Fibroblast of lung (primary cell): ENCODE measurements at regions not wholly inside any gene's neighbourhood (a gene's known extent, or its start where the extent isn't known, plus 50 kb on each side); places are given as distances from the start of the nearest gene placed in this dataset.

Experiments
- CTCF ChIP-seq, 2 donors: IDR thresholded peaks in 1 of 2; conservative IDR thresholded peaks in 1 of 2; 1 replicate in 1 of 2; 2 replicates in 1 of 2; pipeline ENCODE4 v1.5.1; 2011 to 2012; ENCODE audit warnings: low read length in 2 of 2, control low read depth in 1 of 2, inconsistent platforms in 1 of 2, low read depth in 1 of 2, mild to moderate bottlenecking in 1 of 2
- EZH2 ChIP-seq: IDR thresholded peaks from 2 replicates; pipeline ENCODE4 v1.5.1; 2012; ENCODE audit warnings: low read length, control low read depth, mild to moderate bottlenecking; ENCODE audit errors: missing control alignments

DNA sequence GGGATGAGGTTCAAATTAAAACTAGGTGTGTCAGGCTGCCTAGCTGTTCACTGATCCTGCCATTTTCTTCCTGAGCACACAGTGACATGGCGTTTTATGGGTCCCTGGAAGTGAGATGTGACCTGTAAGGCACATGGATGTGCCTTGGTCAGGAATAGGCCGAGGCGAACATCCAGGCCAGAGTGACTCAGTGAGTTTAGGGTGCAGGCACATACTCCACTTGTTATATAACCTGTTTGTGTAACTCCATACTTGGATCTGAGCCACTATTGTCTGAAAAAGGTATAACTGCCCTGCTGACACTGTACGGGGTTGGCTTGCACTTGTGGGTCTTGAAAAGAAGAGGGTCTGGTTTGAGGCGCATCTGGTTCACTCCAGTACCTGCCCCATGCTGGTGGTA is 150.1 kb upstream of the ADAMTS16 start:
- TF ChIP-seq EZH2: no peak
- no peak for TF ChIP-seq CTCF (conservative IDR thresholded peaks at IDR 0.05 in 1 of 2, IDR thresholded peaks at IDR 0.05 in 1 of 2; ENCODE audit: low read depth in 1 of 2, low read length in 2 of 2)
